GM19025 (cell line): ENCODE measurements at regions not wholly inside any gene's neighbourhood (a gene's known extent, or its start where the extent isn't known, plus 50 kb on each side); places are given as distances from the start of the nearest gene placed in this dataset.
"Not testable (repeated sequence)": the region's sequence is repeated elsewhere in the genome, so short reads cannot be mapped to it uniquely, and the experiment has no call there.

Experiments used
- ATAC-seq: cut with Tn5 transposase; IDR thresholded peaks from one replicate; pipeline ENCODE4 v1.9.1; 2021; ENCODE audit warnings: mild to moderate bottlenecking, low read depth, moderate library complexity; ENCODE audit not compliant: unreplicated experiment

GRCh38 chr9:6105738-6106137 lies 90.3 kb upstream of the RANBP6 start:
- ATAC-seq = no peak

GRCh38 chr9:6104406-6104805 lies 89.0 kb upstream of the RANBP6 start:
- ATAC-seq = not testable (repeated sequence)

- not testable (repeated sequence) for ATAC-seq
Observed at GRCh38 chr9:6103911-6104310, 88.5 kb upstream of the RANBP6 start.

GRCh38 chr9:6102336-6102987 lies 87.0 kb upstream of the RANBP6 start:
- ATAC-seq = not testable (repeated sequence)

GRCh38 chr9:6101725-6102124 lies 86.3 kb upstream of the RANBP6 start:
- not testable (repeated sequence) for ATAC-seq

- ATAC-seq = not testable (repeated sequence)
Observed at GRCh38 chr9:6099346-6099745, 83.9 kb upstream of the RANBP6 start.

GRCh38 chr9:6098431-6098830 lies 83.0 kb upstream of the RANBP6 start:
- ATAC-seq = no peak

GRCh38 chr9:6096821-6097220 lies 81.4 kb upstream of the RANBP6 start:
- ATAC-seq = no peak

GRCh38 chr9:6090277-6091210 lies 75.1 kb upstream of the RANBP6 start:
- ATAC-seq = no peak

- ATAC-seq = no peak
Observed at GRCh38 chr9:6089300-6089699, 73.9 kb upstream of the RANBP6 start.

GRCh38 chr9:6086006-6086655 lies 70.7 kb upstream of the RANBP6 start:
- ATAC-seq = no peak

- ATAC-seq = peak; percentile 94
Observed at GRCh38 chr9:6080154-6080716, 64.8 kb upstream of the RANBP6 start.

- no peak for ATAC-seq
Observed at GRCh38 chr9:6079386-6079785, 64.0 kb upstream of the RANBP6 start.

GRCh38 chr9:6078382-6079105 lies 63.1 kb upstream of the RANBP6 start:
- no peak for ATAC-seq

- no peak for ATAC-seq
Observed at GRCh38 chr9:6076851-6077250, 61.4 kb upstream of the RANBP6 start.

- ATAC-seq = no peak
Observed at GRCh38 chr9:6073731-6074130, 58.3 kb upstream of the RANBP6 start.

- no peak for ATAC-seq
Observed at GRCh38 chr9:6072865-6073264, 57.4 kb upstream of the RANBP6 start.

- no peak for ATAC-seq
Observed at GRCh38 chr9:6072453-6072852, 57.0 kb upstream of the RANBP6 start.

- peak; percentile 93 for ATAC-seq
Observed at GRCh38 chr9:6068983-6069382, 53.6 kb upstream of the RANBP6 start.

- no peak for ATAC-seq
Observed at GRCh38 chr9:6067426-6067825, 52.0 kb upstream of the RANBP6 start.
